ENCODE measurements at regions not wholly inside any gene's neighbourhood (a gene's known extent, or its start where the extent isn't known, plus 50 kb on each side); places are given as distances from the start of the nearest gene placed in this dataset.

DNA sequence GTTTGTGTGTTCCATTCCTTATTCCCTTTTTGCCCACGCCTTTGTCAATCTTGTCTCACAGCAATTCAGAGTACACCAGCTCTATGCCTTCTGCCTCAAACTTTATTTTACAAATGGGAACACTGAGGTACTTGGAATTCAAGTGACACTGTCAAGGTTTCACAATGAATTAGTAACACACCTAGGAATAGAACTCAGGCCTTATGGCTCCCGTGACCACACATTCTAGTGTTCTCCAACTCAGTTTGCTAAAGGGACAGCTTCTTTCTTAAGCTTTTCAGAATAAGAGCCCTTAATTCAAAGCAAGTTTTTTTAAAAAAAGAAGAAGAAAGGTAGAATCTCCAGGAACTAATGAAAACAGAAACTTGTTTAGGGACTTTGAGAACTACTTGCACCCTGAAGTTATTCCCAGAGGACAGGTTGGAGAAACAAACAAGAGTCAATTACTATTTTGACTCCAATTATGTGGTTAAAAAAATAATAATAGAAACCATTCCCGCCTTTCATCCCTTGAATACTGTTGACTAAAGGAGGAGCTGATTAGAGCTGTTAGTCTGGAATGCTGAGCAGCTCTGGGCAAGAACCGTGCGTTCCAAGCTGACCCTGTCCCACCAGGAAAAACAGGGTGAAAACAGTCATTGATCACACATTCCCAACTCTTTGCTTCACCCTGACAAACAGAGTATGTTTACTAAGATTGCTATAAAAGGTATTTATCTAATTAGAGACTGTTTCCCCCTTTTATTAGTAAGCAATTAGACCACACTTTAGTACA is 408.8 kb upstream of the CNKSR2 start:
- no peak for DNase-seq
- Mint-ChIP-seq H3K36me3 (no peaks in the 10 kb centered on the region), H3K4me1 (no peaks in the 10 kb centered on the region), H3K27me3 (ENCODE audit: low read depth in 3 of 3) (peaks cover 0 to 6% (median 0%) of the 10 kb centered on the region in 3 donors), H3K27ac (no peak overlapping the region), H3K9me3 (peaks cover 0 to 2% (median 0%) of the 10 kb centered on the region in 6 donors), H3K4me3 (no peak overlapping the region)

DNA sequence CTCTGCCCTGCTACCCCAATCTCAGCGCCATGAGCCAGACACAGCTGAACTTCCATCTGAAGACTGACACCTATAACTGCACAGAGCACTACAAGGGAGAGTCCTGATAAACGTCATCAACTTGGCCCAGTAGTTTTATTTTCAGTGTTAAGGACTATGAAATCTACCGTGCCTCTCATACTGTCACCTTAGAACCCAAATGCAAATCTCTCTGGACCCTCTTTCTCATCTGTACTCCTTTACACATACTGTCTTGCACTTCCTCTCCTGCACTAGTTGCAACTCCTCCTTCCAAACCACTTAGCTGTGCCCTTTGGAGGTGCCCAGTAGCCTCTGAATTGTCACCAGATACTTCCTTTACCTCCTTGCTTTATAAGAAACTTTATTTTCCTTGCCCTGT is 420.2 kb upstream of the CNKSR2 start:
- Mint-ChIP-seq H3K4me1 (no peaks in the 10 kb centered on the region), H3K4me3 (no peak overlapping the region), H3K36me3 (no peaks in the 10 kb centered on the region), H3K27me3 (ENCODE audit: low read depth in 3 of 3) (peaks cover 0 to 2% (median under 1%) of the 10 kb centered on the region in 3 donors), H3K27ac (no peak overlapping the region), H3K9me3 (peaks cover 0 to 3% (median 0%) of the 10 kb centered on the region in 6 donors)
- DNase-seq: no peak

DNA sequence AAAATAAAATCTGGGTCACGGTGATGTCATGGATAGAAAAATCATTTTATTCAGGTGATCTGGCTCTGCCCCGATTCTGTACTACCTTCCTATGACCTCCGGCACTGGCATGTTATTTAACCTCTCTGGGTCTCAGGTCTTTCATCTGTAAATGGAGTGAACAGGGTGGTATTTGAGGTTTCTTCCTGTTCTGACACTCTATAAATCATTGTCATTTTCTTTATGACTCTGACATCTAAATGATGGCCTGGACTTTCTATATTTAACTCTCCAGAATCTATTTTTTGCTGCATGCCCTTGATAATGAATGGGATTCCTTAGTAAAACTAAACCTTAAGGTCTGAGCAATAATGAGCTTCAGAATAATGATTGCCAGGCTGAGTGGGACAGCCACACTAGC is 422.0 kb upstream of the CNKSR2 start:
- no peak overlapping the region for H3K27ac Mint-ChIP-seq
- no peak overlapping the region for H3K4me3 Mint-ChIP-seq
- DNase-seq: no peak
- no peaks in the 10 kb centered on the region for H3K4me1 Mint-ChIP-seq
- H3K36me3 Mint-ChIP-seq: no peaks in the 10 kb centered on the region
- peaks cover 0 to 3% (median 0%) of the 10 kb centered on the region in 6 donors for H3K9me3 Mint-ChIP-seq
- peaks cover 2% of the 10 kb centered on the region in 3 donors for H3K27me3 Mint-ChIP-seq (ENCODE audit: low read depth in 3 of 3)

DNA sequence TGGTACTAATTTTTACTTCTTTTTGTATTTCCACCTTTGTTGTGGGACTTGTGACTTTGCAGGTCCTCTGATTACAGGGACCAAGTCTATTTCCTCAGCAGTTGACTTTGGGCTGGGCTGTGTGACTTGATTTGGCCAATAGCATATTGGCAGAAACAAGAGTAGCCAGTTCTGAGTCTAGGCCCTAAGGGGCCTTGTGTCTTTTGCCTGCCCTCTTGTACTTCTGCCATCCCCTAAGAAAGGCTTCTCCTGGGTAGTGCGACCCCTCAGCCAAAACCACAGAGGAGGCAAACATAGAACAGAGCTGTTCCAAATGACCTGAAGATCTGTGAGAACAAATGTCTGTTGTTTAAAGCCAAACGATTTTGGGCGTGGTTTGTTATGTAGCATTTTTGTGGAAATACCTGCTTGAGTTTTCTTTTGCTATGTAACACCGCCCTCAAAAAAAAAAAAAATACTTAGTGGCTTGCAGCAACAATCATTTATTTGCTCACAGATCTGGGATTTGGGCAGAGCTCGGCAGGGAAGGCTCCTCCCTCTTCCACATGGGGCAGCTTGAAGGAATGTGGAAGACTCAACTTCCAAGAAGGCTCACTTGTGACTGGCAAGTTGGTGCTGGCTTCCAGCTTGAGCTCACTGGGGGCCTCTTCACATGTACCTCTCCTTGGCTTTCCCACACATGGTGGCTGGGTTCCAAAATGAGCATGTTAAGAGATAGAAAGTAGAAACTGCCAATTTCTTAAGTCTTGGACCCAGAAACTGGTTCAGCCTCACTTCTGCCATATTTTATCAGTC is 423.0 kb upstream of the CNKSR2 start:
- H3K4me1 Mint-ChIP-seq: no peaks in the 10 kb centered on the region
- H3K4me3 Mint-ChIP-seq: no peak overlapping the region
- no peaks in the 10 kb centered on the region for H3K36me3 Mint-ChIP-seq
- H3K27ac Mint-ChIP-seq: no peak overlapping the region
- H3K27me3 Mint-ChIP-seq (ENCODE audit: low read depth in 3 of 3): peaks cover 2% of the 10 kb centered on the region in 3 donors
- DNase-seq: no peak
- H3K9me3 Mint-ChIP-seq: peaks cover 0 to 3% (median 0%) of the 10 kb centered on the region in 6 donors

DNA sequence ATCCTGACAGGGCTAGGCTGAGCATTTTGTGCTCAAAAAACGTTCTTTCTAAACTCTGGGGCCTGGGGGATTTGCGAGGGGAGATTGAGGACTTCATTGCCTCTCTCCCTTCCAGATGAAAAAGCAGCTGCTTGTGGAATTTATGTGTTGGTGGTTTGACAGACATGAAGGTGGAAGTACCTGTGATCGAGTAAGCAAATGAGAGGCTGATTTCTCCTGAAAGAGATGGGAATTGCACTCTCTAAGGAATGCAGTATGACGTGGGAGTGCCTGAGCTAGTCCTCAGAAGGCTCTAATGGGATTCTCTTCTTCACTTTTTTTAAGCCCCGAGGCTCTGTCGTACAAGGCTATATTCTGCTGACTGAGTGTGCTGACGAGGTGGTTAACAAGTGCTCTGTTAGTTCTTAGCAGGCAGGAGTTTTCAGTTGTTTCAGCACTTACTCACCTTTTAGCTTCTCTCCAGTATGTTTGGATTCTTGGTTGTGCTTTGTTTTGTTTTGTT is 426.8 kb upstream of the CNKSR2 start:
- peaks cover 0 to 7% (median 2%) of the 10 kb centered on the region in 3 donors for H3K27me3 Mint-ChIP-seq (ENCODE audit: low read depth in 3 of 3)
- H3K27ac Mint-ChIP-seq: no peak overlapping the region
- H3K9me3 Mint-ChIP-seq: no peaks in the 10 kb centered on the region
- no peak overlapping the region for H3K4me3 Mint-ChIP-seq
- no peak for DNase-seq
- no peaks in the 10 kb centered on the region for H3K4me1 Mint-ChIP-seq
- no peaks in the 10 kb centered on the region for H3K36me3 Mint-ChIP-seq

DNA sequence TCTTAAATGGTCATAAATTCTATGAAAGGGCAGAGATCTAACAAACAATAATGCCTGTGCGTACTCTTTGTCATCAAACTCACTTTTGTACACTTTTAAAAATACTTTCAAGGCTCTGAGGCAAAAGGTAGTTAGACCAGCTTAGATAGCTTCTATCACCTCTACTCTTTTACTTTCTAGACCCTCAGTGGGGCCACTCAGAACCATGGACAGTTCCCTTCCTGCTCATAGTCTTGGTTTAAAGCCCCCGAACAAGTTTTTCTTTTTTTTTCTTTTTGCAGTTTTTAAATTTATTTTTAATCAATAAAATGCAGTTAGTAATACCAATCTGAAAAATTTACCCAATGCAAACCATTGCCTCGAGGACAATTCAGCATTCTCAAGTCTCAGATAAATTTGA is 460.5 kb upstream of the CNKSR2 start:
- Mint-ChIP-seq H3K27ac (no peak overlapping the region), H3K27me3 (ENCODE audit: low read depth in 3 of 3) (peaks cover 0 to 2% (median 0%) of the 10 kb centered on the region in 3 donors), H3K4me1 (no peaks in the 10 kb centered on the region), H3K9me3 (peaks cover 0 to 9% (median 0%) of the 10 kb centered on the region in 6 donors), H3K4me3 (no peak overlapping the region), H3K36me3 (no peaks in the 10 kb centered on the region)
- DNase-seq: no peak

DNA sequence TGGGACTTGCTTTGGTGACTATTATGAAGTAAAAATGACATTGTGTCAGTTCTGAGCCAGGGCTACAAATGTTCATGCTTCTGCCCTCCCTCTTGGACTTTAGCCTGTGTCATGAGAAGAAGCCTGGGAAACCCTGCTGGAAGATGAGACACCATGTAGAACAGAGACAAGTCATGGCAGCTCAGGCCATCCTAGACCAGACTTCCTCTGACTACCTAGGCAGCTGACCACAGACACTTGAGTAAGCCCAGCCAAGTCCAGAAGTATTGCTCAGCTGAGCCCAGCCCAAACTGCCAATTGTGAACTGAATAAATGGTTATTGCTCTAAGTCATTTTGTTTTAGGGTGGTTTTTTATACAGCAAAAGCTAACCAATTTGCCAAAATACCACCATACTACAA is 467.6 kb upstream of the CNKSR2 start:
- Mint-ChIP-seq H3K4me1 (no peaks in the 10 kb centered on the region), H3K9me3 (peaks cover 0 to 8% (median 0%) of the 10 kb centered on the region in 6 donors), H3K27ac (no peak overlapping the region), H3K4me3 (no peak overlapping the region), H3K27me3 (ENCODE audit: low read depth in 3 of 3) (peaks cover 2 to 3% (median 2%) of the 10 kb centered on the region in 3 donors), H3K36me3 (no peaks in the 10 kb centered on the region)
- no peak for DNase-seq

DNA sequence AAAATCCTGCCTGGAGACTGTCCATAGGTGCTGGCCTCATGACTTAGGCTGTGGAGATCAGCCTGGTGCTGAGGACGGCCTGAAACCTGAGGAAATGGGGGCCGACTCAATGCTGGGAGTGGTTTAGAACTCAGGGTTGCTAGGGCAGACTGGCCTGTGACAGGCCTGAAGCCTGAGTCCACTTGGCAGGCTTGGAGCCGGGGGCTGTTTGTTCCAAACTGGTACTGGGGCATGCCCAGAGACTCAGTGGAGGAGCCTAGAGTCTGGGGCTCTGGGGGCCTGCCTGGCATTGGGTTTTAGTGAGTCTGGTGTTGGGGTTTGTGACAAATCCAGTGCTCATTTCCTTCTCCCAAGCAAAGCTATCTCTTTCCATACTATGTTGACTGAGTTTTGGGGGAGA is 489.7 kb upstream of the CNKSR2 start:
- Mint-ChIP-seq H3K4me3 (no peak overlapping the region), H3K27me3 (ENCODE audit: low read depth in 3 of 3) (no peaks in the 10 kb centered on the region), H3K36me3 (no peaks in the 10 kb centered on the region), H3K27ac (no peak overlapping the region), H3K9me3 (peaks cover 0 to 3% (median under 1%) of the 10 kb centered on the region in 6 donors), H3K4me1 (no peaks in the 10 kb centered on the region)
- no peak for DNase-seq

DNA sequence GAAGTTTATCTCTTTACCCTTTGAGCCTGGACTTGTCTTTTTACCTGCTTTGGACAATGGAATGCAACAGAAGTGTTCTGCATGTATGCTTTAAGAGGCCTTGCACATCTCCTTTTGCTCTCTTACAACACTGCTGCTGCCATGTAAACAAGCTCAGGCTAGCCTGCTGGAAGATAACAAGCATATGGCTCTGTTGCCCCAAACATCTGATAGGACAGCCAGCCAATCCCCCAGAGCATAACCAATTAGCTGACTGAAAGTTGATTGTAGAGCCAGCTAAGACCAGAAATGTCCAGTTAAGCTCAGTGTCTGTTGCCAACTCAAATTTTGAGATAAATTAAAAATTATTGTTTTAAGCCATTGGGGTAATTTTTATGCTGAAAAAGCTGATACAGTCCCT is 510.6 kb upstream of the CNKSR2 start:
- Mint-ChIP-seq H3K27ac (no peak overlapping the region), H3K36me3 (no peaks in the 10 kb centered on the region), H3K27me3 (ENCODE audit: low read depth in 3 of 3) (peaks cover 0 to 3% (median 2%) of the 10 kb centered on the region in 3 donors), H3K9me3 (peaks cover 3 to 20% (median 5%) of the 10 kb centered on the region in 6 donors), H3K4me3 (no peak overlapping the region), H3K4me1 (no peaks in the 10 kb centered on the region)
- DNase-seq: no peak

DNA sequence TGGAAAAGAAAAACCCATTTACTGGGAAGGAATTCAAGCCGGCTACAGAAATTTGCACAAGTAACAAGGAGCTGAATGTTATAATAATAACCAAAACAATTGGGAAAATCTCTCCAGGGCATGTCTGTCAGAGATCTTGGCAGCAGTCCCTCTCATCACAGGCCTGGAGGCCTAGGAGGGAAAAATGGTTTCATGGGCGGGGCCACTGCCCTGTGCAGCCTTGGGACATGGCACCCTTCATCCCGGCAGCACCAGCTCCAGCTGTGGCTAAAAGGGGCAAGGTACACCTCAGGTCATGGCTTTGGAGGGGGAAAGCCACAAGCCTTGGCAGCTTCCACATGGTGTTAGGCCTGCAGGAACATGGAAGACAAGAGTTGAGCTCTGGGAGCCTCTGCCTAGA is 513.1 kb upstream of the CNKSR2 start:
- Mint-ChIP-seq H3K27me3 (ENCODE audit: low read depth in 3 of 3) (peaks cover 0 to 2% (median 0%) of the 10 kb centered on the region in 3 donors), H3K4me1 (no peaks in the 10 kb centered on the region), H3K4me3 (no peak overlapping the region), H3K27ac (no peak overlapping the region), H3K9me3 (peaks cover 3 to 20% (median 5%) of the 10 kb centered on the region in 6 donors), H3K36me3 (no peaks in the 10 kb centered on the region)
- DNase-seq: no peak

DNA sequence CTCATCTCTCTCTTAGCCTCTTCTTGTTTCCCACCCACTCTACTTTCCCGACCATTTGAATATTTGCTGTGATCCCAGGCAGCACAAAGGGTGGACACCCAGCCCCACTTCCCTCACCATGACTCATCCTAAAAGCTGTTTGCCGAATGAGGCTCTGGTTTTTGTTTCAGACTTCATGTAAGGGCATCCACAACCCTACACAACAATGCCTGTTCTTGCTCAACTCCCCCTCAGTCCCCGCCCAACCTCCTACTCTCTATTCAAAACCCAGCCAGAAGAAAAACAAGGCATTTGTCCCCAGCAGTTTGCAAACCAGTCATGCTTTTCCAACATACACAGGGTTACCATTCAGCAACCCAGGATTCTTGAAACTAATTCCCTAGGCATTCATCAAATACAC is 516.5 kb upstream of the CNKSR2 start:
- peaks cover 2 to 20% (median 4%) of the 10 kb centered on the region in 6 donors for H3K9me3 Mint-ChIP-seq
- no peak overlapping the region for H3K4me3 Mint-ChIP-seq
- H3K4me1 Mint-ChIP-seq: no peaks in the 10 kb centered on the region
- no peaks in the 10 kb centered on the region for H3K36me3 Mint-ChIP-seq
- H3K27me3 Mint-ChIP-seq (ENCODE audit: low read depth in 3 of 3): peaks cover 0 to 8% (median 2%) of the 10 kb centered on the region in 3 donors
- DNase-seq: no peak
- no peak overlapping the region for H3K27ac Mint-ChIP-seq

DNA sequence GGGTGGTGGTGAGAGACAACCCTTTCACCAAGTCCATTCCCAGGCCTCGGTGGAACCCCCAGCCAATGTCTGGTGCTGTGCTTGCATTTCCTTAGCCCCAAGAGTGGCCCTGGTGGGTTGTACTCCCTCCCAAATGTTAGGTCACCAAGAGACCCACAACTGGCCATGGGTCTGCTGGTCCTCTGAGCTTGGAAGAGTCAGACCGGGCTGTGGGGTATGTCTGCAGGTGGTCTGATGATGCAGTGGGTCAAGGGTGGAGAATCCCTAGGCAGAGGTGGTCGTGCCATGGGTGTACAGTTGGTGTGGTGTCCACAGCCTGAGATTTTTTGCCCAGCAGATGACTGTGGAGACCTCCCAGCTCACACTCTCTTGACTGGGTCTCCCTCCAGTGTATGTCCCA is 535.7 kb upstream of the CNKSR2 start:
- Mint-ChIP-seq H3K9me3 (peaks cover 0 to 6% (median 5%) of the 10 kb centered on the region in 6 donors), H3K4me1 (no peaks in the 10 kb centered on the region)

DNA sequence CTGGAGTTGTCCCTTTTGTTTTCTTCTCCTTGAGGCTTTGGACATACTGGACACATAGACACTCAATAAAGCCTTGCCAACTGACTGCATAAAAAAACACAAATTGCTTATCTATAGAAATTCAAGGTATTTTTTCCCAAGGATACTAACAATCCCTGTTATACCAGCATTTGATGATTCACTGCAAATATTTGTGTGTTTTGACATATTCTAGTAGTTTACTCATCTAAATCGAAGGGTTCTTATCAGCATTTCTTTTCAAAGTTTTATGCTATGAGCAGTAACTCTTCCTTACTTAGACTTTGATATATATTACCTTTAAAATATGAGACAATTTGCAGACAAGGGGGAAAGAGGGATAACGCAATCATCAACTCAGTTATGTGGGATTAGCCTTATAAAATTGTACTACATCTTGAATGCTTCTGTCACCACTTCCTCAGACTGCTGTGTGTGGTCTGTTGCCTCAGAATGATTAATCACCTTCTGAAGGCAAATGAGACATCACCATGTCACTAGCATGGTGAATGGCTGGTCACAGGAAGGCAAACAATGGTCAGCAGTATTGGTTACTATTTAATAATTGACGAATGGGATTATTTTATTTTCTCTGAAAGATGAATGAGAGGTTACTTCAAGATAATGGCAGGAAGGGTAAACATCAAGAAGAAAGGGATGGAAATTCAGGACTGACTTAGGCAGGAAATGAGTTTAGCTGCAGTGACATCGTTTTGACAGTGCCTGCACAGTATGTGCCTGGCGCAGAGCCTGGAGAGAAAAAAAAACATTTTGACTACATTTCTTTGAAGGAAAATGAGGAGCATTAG is 544.3 kb upstream of the CNKSR2 start:
- no peaks in the 10 kb centered on the region for H3K36me3 Mint-ChIP-seq
- peaks cover 2 to 7% (median 2%) of the 10 kb centered on the region in 3 donors for H3K27me3 Mint-ChIP-seq (ENCODE audit: low read depth in 3 of 3)
- peaks cover 0 to 3% (median 0%) of the 10 kb centered on the region in 6 donors for H3K9me3 Mint-ChIP-seq
- no peak overlapping the region for H3K4me3 Mint-ChIP-seq
- no peaks in the 10 kb centered on the region for H3K4me1 Mint-ChIP-seq
- no peak for DNase-seq
- H3K27ac Mint-ChIP-seq: no peak overlapping the region

More for the DNA sequence above, 535.7 kb upstream of the CNKSR2 start:
- Mint-ChIP-seq H3K27me3 (ENCODE audit: low read depth in 3 of 3) (no peaks in the 10 kb centered on the region), H3K27ac (no peak overlapping the region), H3K4me3 (no peak overlapping the region), H3K36me3 (no peaks in the 10 kb centered on the region)
- DNase-seq: no peak

Data from immature natural killer cell (primary cell).